ENCODE measurements at regions not wholly inside any gene's neighbourhood (a gene's known extent, or its start where the extent isn't known, plus 50 kb on each side); places are given as distances from the start of the nearest gene placed in this dataset.

DNA sequence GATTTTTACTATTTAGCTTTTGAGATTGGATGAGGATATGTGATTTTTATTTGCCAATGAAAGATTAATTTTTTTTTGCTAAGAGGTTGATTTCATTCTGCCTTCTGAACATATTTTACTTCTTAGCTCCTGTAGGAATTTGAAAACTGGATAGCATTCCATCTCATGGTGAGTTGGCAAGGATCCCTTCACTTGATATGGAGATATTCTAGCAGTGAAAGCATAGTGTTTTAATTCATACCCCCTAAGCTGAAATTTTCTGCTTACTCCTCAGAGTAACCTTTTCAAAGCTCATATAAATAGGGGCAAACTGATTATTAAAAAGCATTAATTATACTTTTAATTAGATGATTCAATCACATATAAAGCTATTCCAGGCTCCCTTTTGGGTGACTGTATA, 61.0 kb upstream of the KCNJ3 start:
- Mint-ChIP-seq H3K36me3 (ENCODE audit: low read depth) (no peaks in the 10 kb centered on the region), H3K9me3 (ENCODE audit: low read depth) (no peaks in the 10 kb centered on the region), H3K27ac (ENCODE audit: unreplicated experiment) (peak overlapping the region; percentile 55), H3K4me1 (ENCODE audit: low read depth) (peaks cover 37% of the 10 kb centered on the region), H3K4me3 (ENCODE audit: unreplicated experiment) (no peak overlapping the region), H3K27me3 (ENCODE audit: low read depth) (peaks cover 11% of the 10 kb centered on the region)
- TF ChIP-seq, protein P1, sequence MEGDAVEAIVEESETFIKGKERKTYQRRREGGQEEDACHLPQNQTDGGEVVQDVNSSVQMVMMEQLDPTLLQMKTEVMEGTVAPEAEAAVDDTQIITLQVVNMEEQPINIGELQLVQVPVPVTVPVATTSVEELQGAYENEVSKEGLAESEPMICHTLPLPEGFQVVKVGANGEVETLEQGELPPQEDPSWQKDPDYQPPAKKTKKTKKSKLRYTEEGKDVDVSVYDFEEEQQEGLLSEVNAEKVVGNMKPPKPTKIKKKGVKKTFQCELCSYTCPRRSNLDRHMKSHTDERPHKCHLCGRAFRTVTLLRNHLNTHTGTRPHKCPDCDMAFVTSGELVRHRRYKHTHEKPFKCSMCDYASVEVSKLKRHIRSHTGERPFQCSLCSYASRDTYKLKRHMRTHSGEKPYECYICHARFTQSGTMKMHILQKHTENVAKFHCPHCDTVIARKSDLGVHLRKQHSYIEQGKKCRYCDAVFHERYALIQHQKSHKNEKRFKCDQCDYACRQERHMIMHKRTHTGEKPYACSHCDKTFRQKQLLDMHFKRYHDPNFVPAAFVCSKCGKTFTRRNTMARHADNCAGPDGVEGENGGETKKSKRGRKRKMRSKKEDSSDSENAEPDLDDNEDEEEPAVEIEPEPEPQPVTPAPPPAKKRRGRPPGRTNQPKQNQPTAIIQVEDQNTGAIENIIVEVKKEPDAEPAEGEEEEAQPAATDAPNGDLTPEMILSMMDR (IDR thresholded peaks at IDR 0.05): no peak
- DNase-seq (ENCODE audit: low spot score): no peak

DNA sequence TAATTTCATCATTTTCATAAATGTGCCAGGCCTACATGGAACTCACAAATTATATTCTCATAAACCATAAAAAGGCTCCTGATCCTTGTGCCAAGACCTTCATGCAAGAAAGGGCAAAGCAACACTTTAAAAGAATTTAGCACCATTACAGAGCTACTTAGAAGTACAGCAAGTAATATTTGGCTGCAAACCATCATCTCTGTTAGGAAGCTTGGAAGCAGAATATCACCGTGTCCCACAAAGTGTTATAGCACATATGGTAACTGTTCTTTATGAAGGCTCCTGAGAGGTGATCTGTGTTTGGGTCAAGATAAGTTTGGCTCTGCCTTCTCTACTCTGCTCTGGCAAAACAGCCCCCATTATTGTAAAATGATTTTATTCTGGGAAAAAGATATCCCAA, 59.7 kb upstream of the KCNJ3 start:
- no peak for DNase-seq (ENCODE audit: low spot score)
- Mint-ChIP-seq H3K4me3 (ENCODE audit: unreplicated experiment) (no peak overlapping the region), H3K27me3 (ENCODE audit: low read depth) (peaks cover 11% of the 10 kb centered on the region), H3K36me3 (ENCODE audit: low read depth) (no peaks in the 10 kb centered on the region), H3K4me1 (ENCODE audit: low read depth) (peaks cover 30% of the 10 kb centered on the region), H3K27ac (ENCODE audit: unreplicated experiment) (no peak overlapping the region), H3K9me3 (ENCODE audit: low read depth) (no peaks in the 10 kb centered on the region)
- TF ChIP-seq, protein P1 (IDR thresholded peaks at IDR 0.05): no peak

DNA sequence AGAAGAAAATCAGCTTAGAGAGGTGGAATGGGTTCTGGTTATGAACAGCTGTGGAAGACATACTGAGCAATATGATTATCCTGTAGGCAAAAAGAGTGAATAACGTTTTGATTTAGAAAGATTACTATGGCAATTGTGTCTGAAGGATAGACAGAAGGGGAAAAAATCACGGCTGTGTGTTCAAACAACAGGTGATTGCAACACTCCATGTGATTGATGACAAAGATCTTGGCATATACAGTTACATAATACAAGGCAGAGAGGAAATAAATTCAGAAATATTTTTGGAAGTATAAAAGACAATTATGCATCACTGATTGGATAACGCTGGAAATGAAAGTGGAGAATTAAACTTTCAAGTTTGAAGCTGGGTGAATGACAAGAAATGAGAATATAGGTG, 58.5 kb upstream of the KCNJ3 start:
- H3K4me1 Mint-ChIP-seq (ENCODE audit: low read depth): peaks cover 23% of the 10 kb centered on the region
- H3K36me3 Mint-ChIP-seq (ENCODE audit: low read depth): no peaks in the 10 kb centered on the region
- no peak overlapping the region for H3K4me3 Mint-ChIP-seq (ENCODE audit: unreplicated experiment)
- H3K27me3 Mint-ChIP-seq (ENCODE audit: low read depth): peaks cover 5% of the 10 kb centered on the region
- H3K9me3 Mint-ChIP-seq (ENCODE audit: low read depth): no peaks in the 10 kb centered on the region
- H3K27ac Mint-ChIP-seq (ENCODE audit: unreplicated experiment): no peak overlapping the region
- no peak for DNase-seq (ENCODE audit: low spot score)
- TF ChIP-seq, protein P1 (IDR thresholded peaks at IDR 0.05): no peak
